Panc1 (cell line): ENCODE measurements at regions not wholly inside any gene's neighbourhood (a gene's known extent, or its start where the extent isn't known, plus 50 kb on each side); places are given as distances from the start of the nearest gene placed in this dataset.

ENCODE experiments used
- ATAC-seq: fragments of 200-7000 bp; cut with Tn5 transposase; 2 replicates; pipeline ENCODE4 v1.9.1; 2020; ENCODE audit warnings: mild to moderate bottlenecking, moderate library complexity
- BruUV-seq: library from RNA; stranded (reverse); fragments of 400-500 nt; replicated peaks from 2 replicates; lab custom pipeline; 2021; lab: Mats Ljungman, UMichigan
- CTCF ChIA-PET: fragments of 300-600 bp; sonication (Branson Sonifier 250); formaldehyde crosslinking; loops from one replicate; lab custom pipeline; 2022; ENCODE audit warnings: antibody characterized with exemption; lab: Charles Lee
- POLR2A ChIA-PET: fragments of 300-600 bp; sonication (Branson Sonifier 250); formaldehyde crosslinking; loops from one replicate; lab custom pipeline; 2022; ENCODE audit warnings: antibody characterized with exemption; lab: Charles Lee
- DNase-seq: peaks from one replicate; pipeline ENCODE4 v3.0.0-alpha.2; 2010; ENCODE audit warnings: low read depth, low spot score
- H3K27ac ChIP-seq: 2 replicates; pipeline ENCODE4 v1.5.1; 2011; ENCODE audit warnings: mild to moderate bottlenecking, low read length, inconsistent platforms
- H3K27me3 ChIP-seq: fragments of 200-500 bp; sonication (Bioruptor generic); 2 replicates; pipeline ENCODE4 v1.6.0; 2014; ENCODE audit warnings: low read length, inconsistent platforms; ENCODE audit not compliant: control insufficient read depth, insufficient read depth
- H3K36me3 ChIP-seq: fragments of 200-500 bp; sonication (Bioruptor generic); 2 replicates; pipeline ENCODE4 v1.5.1; 2014; ENCODE audit warnings: inconsistent platforms, mild to moderate bottlenecking, low read length, moderate library complexity; ENCODE audit not compliant: control insufficient read depth, insufficient read depth
- H3K4me1 ChIP-seq: 2 replicates; pipeline ENCODE4 v1.5.1; 2011; ENCODE audit warnings: inconsistent platforms, mild to moderate bottlenecking, low read length, moderate library complexity; ENCODE audit not compliant: control insufficient read depth, insufficient read depth
- H3K4me3 ChIP-seq, 2 experiments: 2 replicates each; pipeline ENCODE4 v1.5.1; 2011 to 2012; ENCODE audit warnings: low read depth in 2 of 2, low read length in 2 of 2, mild to moderate bottlenecking in 2 of 2, inconsistent platforms in 1 of 2, moderate library complexity in 1 of 2
- H3K9me3 ChIP-seq: fragments of 200-500 bp; sonication (Bioruptor generic); 2 replicates; pipeline ENCODE4 v1.5.1; 2014; ENCODE audit warnings: low read depth, mild to moderate bottlenecking, inconsistent platforms, low read length, moderate library complexity; ENCODE audit not compliant: control insufficient read depth, insufficient read depth
- POLR2AphosphoS5 ChIP-seq: IDR thresholded peaks from 2 replicates; pipeline ENCODE4 v1.6.1; 2012; ENCODE audit warnings: mild to moderate bottlenecking, low read depth, low read length, moderate library complexity
- SIN3A ChIP-seq: IDR thresholded peaks from 2 replicates; pipeline ENCODE4 v1.6.1; 2012; ENCODE audit warnings: low read depth, mild to moderate bottlenecking, low read length, moderate library complexity, borderline replicate concordance; ENCODE audit not compliant: insufficient read depth
- TCF7L2 ChIP-seq: IDR thresholded peaks from 2 replicates; pipeline ENCODE4 v1.6.1; 2011; ENCODE audit warnings: mild to moderate bottlenecking, low read depth, low read length, inconsistent platforms
- in situ Hi-C: cut with HindIII; loops from 2 replicates; pipeline ENCODE4 v1.10.0; 2016; ENCODE audit warnings: low sequenced_read_pairs, low pct_unique_long_range_greater_than_20kb
- intact Hi-C: fragments of 100-400 bp; cut with micrococcal nuclease; formaldehyde crosslinking; loops from one replicate; pipeline ENCODE4 v1.10.0; 2022; ENCODE audit not compliant: unreplicated experiment
- TF ChIP-seq, protein P1 (sequence below): fragments of 450-650 bp; IDR thresholded peaks from 2 replicates; pipeline ENCODE4 v1.5.1; 2017; ENCODE audit warnings: mild to moderate bottlenecking
- TF ChIP-seq, protein P2 (sequence below), 2 experiments: IDR thresholded peaks; 2 replicates each; pipeline ENCODE4 v1.6.1; 2011 to 2012; ENCODE audit warnings: low read depth in 2 of 2, control low read depth in 1 of 2, low read length in 1 of 2, mild to moderate bottlenecking in 1 of 2, moderate library complexity in 1 of 2; ENCODE audit not compliant: insufficient read depth in 1 of 2

- Histone ChIP-seq H3K27me3 (no peaks in the 10 kb centered on the region), H3K4me3 (no peak overlapping the region), H3K27ac (no peak overlapping the region), H3K9me3 (no peaks in the 10 kb centered on the region), H3K4me1 (no peaks in the 10 kb centered on the region), H3K36me3 (no peaks in the 10 kb centered on the region)
- no peak for DNase-seq
- ChIA-PET POLR2A (no interaction called here), CTCF (no interaction called here)
- in situ Hi-C loops: no loop called here
- TF ChIP-seq SIN3A: no peak
- no TSS peak for BruUV-seq
- ATAC-seq: no peak; the same call in 1 of the 2 replicates
- intact Hi-C loops: loop anchor here (10.0 kb wide), 1 partner anchor 378 kb away; no protein-coding TSS in a partner anchor
Measured at GRCh38 chr4:156672492-156673305, 298.9 kb downstream of the PDGFC start.

GRCh38 chr4:156665780-156666366 is 305.7 kb downstream of the PDGFC start:
- intact Hi-C loops (no loop called here), in situ Hi-C loops (no loop called here)
- no peak overlapping the region for H3K4me3 ChIP-seq
- no TSS peak for BruUV-seq
- no peaks in the 10 kb centered on the region for H3K4me1 ChIP-seq
- DNase-seq: no peak
- CTCF ChIA-PET: no interaction called here
- H3K27ac ChIP-seq: no peak overlapping the region
- H3K36me3 ChIP-seq: no peaks in the 10 kb centered on the region
- no peaks in the 10 kb centered on the region for H3K9me3 ChIP-seq
- ATAC-seq: no peak
- H3K27me3 ChIP-seq: no peaks in the 10 kb centered on the region
- TF ChIP-seq SIN3A (no peak), POLR2AphosphoS5 (no peak), TCF7L2 (no peak)
- TF ChIP-seq, protein P1, sequence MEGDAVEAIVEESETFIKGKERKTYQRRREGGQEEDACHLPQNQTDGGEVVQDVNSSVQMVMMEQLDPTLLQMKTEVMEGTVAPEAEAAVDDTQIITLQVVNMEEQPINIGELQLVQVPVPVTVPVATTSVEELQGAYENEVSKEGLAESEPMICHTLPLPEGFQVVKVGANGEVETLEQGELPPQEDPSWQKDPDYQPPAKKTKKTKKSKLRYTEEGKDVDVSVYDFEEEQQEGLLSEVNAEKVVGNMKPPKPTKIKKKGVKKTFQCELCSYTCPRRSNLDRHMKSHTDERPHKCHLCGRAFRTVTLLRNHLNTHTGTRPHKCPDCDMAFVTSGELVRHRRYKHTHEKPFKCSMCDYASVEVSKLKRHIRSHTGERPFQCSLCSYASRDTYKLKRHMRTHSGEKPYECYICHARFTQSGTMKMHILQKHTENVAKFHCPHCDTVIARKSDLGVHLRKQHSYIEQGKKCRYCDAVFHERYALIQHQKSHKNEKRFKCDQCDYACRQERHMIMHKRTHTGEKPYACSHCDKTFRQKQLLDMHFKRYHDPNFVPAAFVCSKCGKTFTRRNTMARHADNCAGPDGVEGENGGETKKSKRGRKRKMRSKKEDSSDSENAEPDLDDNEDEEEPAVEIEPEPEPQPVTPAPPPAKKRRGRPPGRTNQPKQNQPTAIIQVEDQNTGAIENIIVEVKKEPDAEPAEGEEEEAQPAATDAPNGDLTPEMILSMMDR: no peak
- TF ChIP-seq, protein P2, sequence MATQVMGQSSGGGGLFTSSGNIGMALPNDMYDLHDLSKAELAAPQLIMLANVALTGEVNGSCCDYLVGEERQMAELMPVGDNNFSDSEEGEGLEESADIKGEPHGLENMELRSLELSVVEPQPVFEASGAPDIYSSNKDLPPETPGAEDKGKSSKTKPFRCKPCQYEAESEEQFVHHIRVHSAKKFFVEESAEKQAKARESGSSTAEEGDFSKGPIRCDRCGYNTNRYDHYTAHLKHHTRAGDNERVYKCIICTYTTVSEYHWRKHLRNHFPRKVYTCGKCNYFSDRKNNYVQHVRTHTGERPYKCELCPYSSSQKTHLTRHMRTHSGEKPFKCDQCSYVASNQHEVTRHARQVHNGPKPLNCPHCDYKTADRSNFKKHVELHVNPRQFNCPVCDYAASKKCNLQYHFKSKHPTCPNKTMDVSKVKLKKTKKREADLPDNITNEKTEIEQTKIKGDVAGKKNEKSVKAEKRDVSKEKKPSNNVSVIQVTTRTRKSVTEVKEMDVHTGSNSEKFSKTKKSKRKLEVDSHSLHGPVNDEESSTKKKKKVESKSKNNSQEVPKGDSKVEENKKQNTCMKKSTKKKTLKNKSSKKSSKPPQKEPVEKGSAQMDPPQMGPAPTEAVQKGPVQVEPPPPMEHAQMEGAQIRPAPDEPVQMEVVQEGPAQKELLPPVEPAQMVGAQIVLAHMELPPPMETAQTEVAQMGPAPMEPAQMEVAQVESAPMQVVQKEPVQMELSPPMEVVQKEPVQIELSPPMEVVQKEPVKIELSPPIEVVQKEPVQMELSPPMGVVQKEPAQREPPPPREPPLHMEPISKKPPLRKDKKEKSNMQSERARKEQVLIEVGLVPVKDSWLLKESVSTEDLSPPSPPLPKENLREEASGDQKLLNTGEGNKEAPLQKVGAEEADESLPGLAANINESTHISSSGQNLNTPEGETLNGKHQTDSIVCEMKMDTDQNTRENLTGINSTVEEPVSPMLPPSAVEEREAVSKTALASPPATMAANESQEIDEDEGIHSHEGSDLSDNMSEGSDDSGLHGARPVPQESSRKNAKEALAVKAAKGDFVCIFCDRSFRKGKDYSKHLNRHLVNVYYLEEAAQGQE (IDR thresholded peaks at IDR 0.05; ENCODE audit: insufficient read depth in 1 of 2, low read depth in 2 of 2, low read length in 1 of 2): no peak
- POLR2A ChIA-PET: no interaction called here

GRCh38 chr4:156663663-156664062 is 307.9 kb downstream of the PDGFC start:
- no peak overlapping the region for H3K27ac ChIP-seq
- intact Hi-C loops (no loop called here), in situ Hi-C loops (no loop called here)
- H3K27me3 ChIP-seq: no peaks in the 10 kb centered on the region
- DNase-seq (no peak), ATAC-seq (no peak)
- H3K36me3 ChIP-seq: no peaks in the 10 kb centered on the region
- no TSS peak for BruUV-seq
- H3K9me3 ChIP-seq: no peaks in the 10 kb centered on the region
- TF ChIP-seq POLR2AphosphoS5: no peak
- POLR2A ChIA-PET: no interaction called here
- CTCF ChIA-PET: no interaction called here
- no peaks in the 10 kb centered on the region for H3K4me1 ChIP-seq
- no peak overlapping the region for H3K4me3 ChIP-seq
